ENCODE measurements at regions not wholly inside any gene's neighbourhood (a gene's known extent, or its start where the extent isn't known, plus 50 kb on each side); places are given as distances from the start of the nearest gene placed in this dataset.

DNA sequence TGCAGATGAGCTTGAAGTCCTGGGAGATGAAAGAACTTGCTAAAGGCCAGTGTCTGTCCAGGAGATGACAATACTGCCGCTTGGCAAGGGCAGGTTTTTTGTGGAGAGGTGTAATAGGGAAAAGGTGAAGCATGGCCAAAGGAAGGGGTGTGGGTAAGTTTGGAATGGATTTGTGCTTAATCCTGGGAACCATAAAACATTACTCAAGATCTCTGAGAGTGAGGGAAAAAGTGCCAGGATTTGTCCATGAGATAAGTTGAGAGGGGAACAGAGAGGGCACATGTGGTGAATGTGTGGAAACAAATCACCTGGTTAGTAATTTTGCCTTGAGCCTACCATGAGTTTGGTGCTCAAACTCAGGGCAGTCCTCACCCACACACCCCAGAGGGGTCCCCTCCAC is 108.8 kb upstream of the CD180 start:
- Histone ChIP-seq H3K27me3 (no peaks in the 10 kb centered on the region), H3K4me3 (no peak overlapping the region), H3K9me3 (ENCODE audit: low read depth) (no peaks in the 10 kb centered on the region), H2AFZ (no peak overlapping the region), H3K79me2 (no peaks in the 10 kb centered on the region), H3K9me2 (replicated peaks; ENCODE audit: insufficient read depth) (no peaks in the 10 kb centered on the region), H3K4me1 (ENCODE audit: insufficient read depth) (peaks cover 13% of the 10 kb centered on the region), H3K36me3 (replicated peaks; ENCODE audit: insufficient read depth, low read depth) (no peaks in the 10 kb centered on the region), H3K4me2 (no peak overlapping the region), H3K27ac (no peak overlapping the region), H4K20me1 (ENCODE audit: insufficient read depth, poor library complexity, severe bottlenecking) (no peaks in the 10 kb centered on the region)
- DNase-seq (ENCODE audit: low spot score), result no peak
- WGBS (ENCODE audit: low lambda C conversion rate, missing lambda C conversion rate), result 97% methylated on average over 1 of the region's 1 CpG
- TF ChIP-seq EZH2phosphoT487 (IDR thresholded peaks at IDR 0.05; ENCODE audit: low read depth, severe bottlenecking, unreplicated experiment), result no peak
- no peak for TF ChIP-seq CTCF (IDR thresholded peaks at IDR 0.05; ENCODE audit: poor library complexity)
- TF ChIP-seq EZH2 (IDR thresholded peaks at IDR 0.05; ENCODE audit: borderline replicate concordance), result no peak

GRCh38 chr5:67303356-67303755 is 106.8 kb upstream of the CD180 start:
- Histone ChIP-seq H4K20me1 (ENCODE audit: insufficient read depth, poor library complexity, severe bottlenecking) (no peaks in the 10 kb centered on the region), H3K36me3 (replicated peaks; ENCODE audit: insufficient read depth, low read depth) (no peaks in the 10 kb centered on the region), H3K27ac (no peak overlapping the region), H3K9me3 (ENCODE audit: low read depth) (no peaks in the 10 kb centered on the region), H2AFZ (no peak overlapping the region), H3K9me2 (replicated peaks; ENCODE audit: insufficient read depth) (no peaks in the 10 kb centered on the region), H3K79me2 (no peaks in the 10 kb centered on the region), H3K4me3 (no peak overlapping the region), H3K4me2 (no peak overlapping the region), H3K4me1 (ENCODE audit: insufficient read depth) (peaks cover 21% of the 10 kb centered on the region), H3K27me3 (no peaks in the 10 kb centered on the region)
- TF ChIP-seq EZH2phosphoT487 (IDR thresholded peaks at IDR 0.05; ENCODE audit: low read depth, severe bottlenecking, unreplicated experiment), result no peak
- TF ChIP-seq EZH2 (IDR thresholded peaks at IDR 0.05; ENCODE audit: borderline replicate concordance), result no peak
- no peak for TF ChIP-seq CTCF (IDR thresholded peaks at IDR 0.05; ENCODE audit: poor library complexity)
- DNase-seq (ENCODE audit: low spot score), result no peak
- 90% methylated on average over 3 of the region's 3 CpGs for WGBS (ENCODE audit: low lambda C conversion rate, missing lambda C conversion rate)

DNA sequence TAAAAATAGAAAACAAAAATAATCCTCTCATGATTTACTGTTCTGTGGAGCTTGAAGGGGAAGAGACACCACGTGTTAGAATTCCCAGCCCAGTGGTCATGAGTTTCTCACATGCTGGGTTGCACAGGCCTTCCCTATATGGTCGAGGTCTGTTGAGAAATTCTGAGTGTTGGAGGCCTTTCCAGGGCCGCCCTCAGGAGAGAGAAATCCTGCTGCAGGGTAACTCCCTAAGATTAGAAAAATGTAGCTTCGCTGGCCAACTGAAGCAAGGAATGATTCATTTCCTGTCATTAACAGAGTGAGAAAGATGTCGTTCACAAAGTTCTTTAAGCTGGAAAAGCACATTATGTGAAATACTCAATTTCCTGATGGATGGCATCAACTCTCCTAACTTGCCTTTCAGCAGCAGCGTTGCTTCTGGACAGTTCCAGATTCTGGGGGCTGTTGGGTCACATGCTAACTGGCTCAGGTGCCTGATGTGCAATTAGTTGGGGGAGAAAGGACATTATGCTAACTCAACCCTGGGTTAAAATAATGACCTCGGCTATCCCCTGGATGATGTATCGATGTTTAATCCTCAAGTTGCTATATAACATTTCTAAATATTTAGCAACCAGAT is 104.8 kb upstream of the CD180 start:
- Histone ChIP-seq H3K4me2 (no peak overlapping the region), H3K9me3 (ENCODE audit: low read depth) (no peaks in the 10 kb centered on the region), H3K4me3 (no peak overlapping the region), H3K9me2 (replicated peaks; ENCODE audit: insufficient read depth) (no peaks in the 10 kb centered on the region), H2AFZ (no peak overlapping the region), H3K79me2 (no peaks in the 10 kb centered on the region), H4K20me1 (ENCODE audit: insufficient read depth, poor library complexity, severe bottlenecking) (no peaks in the 10 kb centered on the region), H3K27me3 (no peaks in the 10 kb centered on the region), H3K36me3 (replicated peaks; ENCODE audit: insufficient read depth, low read depth) (no peaks in the 10 kb centered on the region), H3K27ac (peak overlapping the region; percentile 57), H3K4me1 (ENCODE audit: insufficient read depth) (peaks cover 17% of the 10 kb centered on the region)
- 67% methylated on average over 8 of the region's 8 CpGs for WGBS (ENCODE audit: low lambda C conversion rate, missing lambda C conversion rate)
- DNase-seq (ENCODE audit: low spot score), result peak; percentile 59
- TF ChIP-seq CTCF (IDR thresholded peaks at IDR 0.05; ENCODE audit: poor library complexity) (no peak), EZH2 (IDR thresholded peaks at IDR 0.05; ENCODE audit: borderline replicate concordance) (no peak), EZH2phosphoT487 (IDR thresholded peaks at IDR 0.05; ENCODE audit: low read depth, severe bottlenecking, unreplicated experiment) (no peak)

Data from hepatocyte (in vitro differentiated cells).